GM18505 (cell line): ENCODE measurements at regions not wholly inside any gene's neighbourhood (a gene's known extent, or its start where the extent isn't known, plus 50 kb on each side); places are given as distances from the start of the nearest gene placed in this dataset.

Experiments used
- ATAC-seq: cut with Tn5 transposase; IDR thresholded peaks from one replicate; pipeline ENCODE4 v1.9.1; 2021; ENCODE audit not compliant: unreplicated experiment
- POLR2A ChIP-seq: IDR thresholded peaks from 4 replicates; pipeline ENCODE4 v1.6.1; 2011; ENCODE audit warnings: borderline replicate concordance; ENCODE audit not compliant: insufficient read depth, insufficient read length; ENCODE audit errors: extremely low read depth

DNA sequence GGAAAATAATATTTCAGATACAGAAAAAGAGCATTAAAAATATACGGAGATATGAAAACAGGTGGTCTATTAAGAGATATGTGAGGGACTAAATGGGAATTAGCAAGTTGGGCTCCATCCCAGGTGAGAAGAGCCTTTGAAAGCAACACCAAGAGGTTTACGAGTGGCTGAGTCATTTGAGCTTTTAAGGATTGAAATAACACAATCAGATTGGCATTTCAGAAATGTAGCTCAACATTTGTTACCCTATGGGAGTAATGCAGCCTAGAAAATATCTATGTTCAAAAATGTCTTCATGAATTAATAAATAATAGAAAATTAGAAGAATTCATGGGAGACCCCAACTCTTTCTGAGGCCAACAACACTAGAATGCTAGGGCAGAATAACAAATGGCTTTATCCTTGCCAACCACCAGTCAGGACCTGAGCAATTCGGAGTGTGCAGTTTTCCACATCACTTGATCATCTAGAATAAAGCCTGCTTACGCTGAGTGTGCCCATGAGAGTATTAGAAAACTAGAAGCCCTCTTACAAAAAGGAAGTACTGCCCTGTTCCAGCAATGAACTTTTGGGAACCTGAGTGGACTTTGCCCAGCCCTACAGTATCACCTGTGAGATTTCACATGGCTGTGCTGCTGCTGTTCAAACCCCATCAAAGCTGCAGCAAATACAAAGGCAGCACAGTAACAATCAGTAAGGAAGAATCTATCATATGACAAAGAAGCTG, 538.0 kb upstream of the CAMK1G start:
- no peak for ATAC-seq
- TF ChIP-seq POLR2A: no peak

DNA sequence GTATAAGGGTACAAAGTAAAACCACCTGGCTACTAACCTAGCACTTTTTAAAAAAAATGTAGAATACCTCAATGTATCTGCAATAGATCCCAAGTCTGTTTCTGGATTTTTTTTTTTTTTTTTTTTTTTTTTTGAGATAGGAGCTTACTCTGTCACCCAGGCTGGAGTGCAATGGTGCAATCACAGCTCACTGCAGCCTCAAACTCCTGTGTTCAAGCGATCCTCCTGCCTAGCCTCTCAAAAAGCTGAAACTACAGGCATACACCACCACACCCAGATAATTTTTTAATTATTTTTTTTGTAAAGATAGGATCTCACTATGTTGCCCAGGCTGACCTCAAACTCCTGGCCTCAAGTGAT, 537.5 kb upstream of the CAMK1G start:
- TF ChIP-seq POLR2A: no peak
- ATAC-seq: no peak

DNA sequence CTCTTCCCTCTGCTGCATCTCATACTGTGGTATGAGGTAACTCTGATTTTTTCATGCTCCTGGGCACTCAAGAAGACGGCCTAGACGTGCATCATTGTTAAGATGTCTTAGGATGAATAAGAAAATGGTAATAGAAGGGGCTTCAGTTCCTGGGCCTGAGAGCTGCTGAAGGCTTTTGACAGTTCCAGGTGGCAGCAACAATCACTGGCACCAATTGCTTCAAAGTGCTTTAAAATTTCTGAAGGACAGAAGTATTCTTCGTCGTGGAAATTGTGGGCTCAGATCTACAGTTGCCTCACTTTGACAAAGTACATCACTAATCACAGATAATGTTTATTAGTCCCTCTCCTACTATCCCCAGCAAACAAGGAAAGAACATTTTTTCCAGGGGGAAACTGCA, 536.6 kb upstream of the CAMK1G start:
- TF ChIP-seq POLR2A: no peak
- ATAC-seq: no peak

DNA sequence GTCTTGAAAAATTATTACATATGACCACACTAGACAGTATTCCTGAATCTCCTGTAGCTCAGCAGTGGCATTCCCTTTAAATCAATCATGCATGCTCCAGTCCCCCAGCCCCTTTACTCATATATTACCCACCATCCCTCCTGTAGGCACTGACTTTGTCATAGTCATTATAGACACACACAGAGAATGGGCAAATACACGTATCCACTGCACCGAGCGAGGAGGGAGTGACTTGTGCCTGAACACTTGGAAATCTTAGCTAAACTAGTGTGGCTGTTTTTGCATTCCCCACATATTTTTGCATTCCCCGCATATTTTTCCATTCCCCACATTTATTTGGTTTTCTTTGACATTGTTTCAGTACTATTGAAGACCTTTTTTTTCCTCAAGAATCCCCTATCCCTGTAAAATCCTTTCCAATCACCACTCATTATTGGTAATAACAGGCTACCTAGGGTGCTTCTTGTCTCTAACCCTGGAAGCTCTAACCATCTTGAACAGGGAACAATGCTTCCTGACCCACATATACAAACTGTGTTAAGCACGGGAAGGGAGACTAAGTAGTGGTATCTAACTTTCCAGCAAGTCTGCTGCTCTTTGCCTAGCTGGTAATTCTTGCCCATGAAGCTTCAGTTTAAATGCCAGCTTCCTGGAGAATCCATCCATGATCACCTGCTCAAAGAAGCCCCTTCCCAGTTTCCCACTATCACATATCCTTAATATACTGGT, 534.4 kb upstream of the CAMK1G start:
- no peak for ATAC-seq

DNA sequence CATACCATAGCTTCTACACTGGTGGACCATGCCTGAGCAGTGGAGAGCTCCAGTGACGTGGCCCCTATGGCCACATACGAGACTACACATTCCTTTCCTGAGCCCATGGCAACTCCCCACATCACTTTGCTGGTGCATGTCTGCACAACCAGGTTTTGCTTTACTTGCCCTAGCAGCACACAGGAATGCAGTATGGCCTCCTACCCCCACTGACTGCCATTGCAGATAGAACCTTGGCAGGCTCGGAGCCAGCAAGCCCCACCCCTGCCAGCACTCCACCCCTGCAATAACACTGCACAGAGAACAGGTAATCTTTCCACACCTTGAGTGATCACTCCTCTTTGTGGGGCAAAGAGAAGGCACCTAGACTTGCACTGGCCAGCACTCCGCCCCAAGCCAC, 531.9 kb upstream of the CAMK1G start:
- no peak for ATAC-seq
- no peak for TF ChIP-seq POLR2A

More for the DNA sequence above, 534.4 kb upstream of the CAMK1G start:
- no peak for TF ChIP-seq POLR2A

DNA sequence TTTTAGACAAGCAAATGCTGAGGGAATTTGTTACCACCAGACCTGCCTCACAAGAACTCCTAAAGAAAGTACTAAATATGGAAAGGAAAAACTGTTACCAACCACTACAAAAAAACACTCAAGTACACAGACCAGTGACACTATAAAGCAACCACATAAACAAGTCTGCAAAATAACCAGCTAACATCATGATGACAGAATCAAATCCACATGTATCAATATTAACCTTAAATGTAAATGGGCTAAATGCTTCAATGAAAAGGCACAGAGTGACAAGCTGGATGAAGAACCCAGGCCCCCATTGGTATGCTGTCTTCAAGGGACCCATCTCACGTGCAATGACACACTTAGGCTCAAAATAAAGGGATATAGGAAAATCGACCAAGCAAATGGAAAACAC, 529.9 kb upstream of the CAMK1G start:
- ATAC-seq: no peak
- TF ChIP-seq POLR2A: no peak

DNA sequence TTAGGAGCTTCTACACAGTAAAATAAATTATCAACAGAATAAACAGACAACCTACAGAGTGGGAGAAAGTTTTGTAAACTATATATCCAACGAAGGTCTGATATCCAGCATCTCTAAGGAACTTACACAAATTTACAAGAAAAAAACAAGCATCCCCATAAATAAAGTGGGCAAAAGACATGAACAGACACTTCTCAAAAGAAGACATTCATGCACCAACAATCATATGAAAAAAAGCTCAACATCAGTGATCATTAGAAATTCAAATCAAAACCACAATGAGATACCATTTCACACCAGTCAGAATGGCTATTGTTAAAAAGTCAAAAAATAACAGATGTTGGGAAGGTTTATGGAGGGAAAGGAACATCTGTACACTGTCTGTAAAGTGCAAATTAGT, 526.4 kb upstream of the CAMK1G start:
- no peak for ATAC-seq
- no peak for TF ChIP-seq POLR2A

DNA sequence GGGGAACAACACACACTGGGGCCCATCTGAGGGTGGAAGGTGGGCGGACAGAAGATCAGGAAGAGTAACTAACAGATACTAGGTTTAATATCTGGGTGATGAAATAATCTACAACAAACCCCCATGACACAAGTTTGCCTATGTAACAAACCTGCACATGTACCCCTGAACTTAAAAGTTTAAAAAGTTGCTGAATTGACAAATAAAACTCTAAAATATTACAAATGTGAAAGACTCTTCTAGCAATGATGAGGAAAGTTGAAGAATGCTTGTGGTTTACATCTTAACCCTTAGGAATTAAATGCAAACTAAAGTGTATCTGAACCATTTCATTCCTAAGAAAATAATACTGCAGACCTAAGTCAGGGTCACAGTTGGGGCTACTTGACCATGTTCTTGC, 525.6 kb upstream of the CAMK1G start:
- TF ChIP-seq POLR2A: no peak
- ATAC-seq: no peak

DNA sequence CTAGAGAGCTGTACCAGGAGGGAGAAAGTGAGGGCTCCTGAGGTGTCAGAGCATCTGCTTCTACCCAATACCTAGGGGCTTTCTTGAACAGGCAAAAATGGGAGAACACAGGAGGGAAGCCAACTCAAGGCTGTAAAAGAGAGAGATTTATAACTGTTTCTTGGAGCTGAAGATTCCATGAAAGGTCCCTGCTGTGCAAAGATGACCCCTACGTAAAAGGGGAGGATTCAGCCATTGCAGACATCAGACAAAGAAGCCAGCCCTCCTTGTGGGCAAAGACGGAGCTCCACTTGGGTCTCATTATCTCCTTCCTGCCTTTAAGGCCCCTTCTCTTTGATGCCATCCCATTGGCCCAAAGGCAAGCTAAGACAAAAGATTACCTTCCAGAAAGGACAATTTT, 524.1 kb upstream of the CAMK1G start:
- no peak for ATAC-seq
- TF ChIP-seq POLR2A: no peak

DNA sequence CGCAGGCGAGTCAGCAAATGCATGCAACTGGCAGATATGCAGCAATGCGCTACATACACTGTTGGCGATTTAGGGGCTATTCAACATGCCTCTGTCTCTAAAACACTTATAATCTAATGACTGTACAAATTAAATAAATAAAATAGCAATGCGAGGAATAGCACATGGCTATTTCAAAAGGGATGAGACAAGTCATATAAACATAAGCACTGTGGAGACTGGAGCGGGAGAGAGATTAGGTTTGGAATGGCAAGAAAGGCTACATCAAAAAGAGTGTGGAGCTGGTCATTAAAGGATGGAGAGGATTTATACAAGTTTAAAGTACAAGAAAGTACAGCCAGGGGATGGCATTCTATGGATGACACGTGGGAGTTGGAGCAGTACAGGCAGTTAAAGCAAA, 523.5 kb upstream of the CAMK1G start:
- TF ChIP-seq POLR2A: no peak
- ATAC-seq: no peak

DNA sequence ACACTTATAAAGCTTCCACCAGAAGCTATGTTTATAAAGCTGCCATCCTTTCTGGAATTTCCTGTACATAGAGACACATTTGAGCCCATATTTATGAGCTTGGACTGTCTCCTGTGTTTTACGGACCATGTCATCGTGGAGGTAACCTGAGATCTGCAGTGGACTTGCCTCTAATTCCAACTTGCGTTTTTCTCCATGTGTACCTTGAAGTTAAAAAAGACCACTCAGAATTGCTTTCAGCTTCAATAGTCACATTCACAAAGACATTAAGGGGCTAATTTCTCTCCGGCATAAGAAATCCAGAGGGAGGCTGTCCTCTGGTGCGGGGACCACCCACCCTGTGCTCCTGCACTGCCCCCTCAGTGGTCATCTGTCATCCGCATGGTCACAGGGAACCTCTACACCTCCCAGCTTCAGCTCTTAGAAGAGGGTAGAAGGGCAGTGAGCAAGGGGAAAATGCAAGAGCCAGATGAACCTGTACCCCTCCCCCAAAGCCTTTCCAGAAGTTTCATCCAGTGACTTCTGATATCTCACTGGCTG, 521.4 kb upstream of the CAMK1G start:
- no peak for TF ChIP-seq POLR2A

DNA sequence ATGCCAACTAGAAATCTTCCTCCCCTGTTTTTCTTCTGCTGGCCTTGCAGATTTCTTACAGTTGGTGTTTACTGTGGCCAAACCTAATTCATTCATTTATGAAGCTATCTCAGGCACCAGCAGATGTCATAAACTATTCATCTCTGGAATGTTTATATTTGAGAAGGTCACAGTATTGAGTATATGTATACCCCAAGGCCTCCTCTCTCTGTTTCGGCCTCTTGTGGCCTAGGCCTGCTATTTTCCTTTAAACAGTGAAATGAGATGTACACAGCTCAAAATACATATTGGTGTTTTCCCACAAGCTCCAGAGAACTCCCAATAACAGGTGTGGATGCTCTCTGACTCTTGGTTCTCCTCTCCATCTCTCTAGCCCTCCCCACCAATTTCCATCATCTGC, 520.7 kb upstream of the CAMK1G start:
- ATAC-seq: no peak
- TF ChIP-seq POLR2A: no peak

More for the DNA sequence above, 521.4 kb upstream of the CAMK1G start:
- ATAC-seq: no peak

DNA sequence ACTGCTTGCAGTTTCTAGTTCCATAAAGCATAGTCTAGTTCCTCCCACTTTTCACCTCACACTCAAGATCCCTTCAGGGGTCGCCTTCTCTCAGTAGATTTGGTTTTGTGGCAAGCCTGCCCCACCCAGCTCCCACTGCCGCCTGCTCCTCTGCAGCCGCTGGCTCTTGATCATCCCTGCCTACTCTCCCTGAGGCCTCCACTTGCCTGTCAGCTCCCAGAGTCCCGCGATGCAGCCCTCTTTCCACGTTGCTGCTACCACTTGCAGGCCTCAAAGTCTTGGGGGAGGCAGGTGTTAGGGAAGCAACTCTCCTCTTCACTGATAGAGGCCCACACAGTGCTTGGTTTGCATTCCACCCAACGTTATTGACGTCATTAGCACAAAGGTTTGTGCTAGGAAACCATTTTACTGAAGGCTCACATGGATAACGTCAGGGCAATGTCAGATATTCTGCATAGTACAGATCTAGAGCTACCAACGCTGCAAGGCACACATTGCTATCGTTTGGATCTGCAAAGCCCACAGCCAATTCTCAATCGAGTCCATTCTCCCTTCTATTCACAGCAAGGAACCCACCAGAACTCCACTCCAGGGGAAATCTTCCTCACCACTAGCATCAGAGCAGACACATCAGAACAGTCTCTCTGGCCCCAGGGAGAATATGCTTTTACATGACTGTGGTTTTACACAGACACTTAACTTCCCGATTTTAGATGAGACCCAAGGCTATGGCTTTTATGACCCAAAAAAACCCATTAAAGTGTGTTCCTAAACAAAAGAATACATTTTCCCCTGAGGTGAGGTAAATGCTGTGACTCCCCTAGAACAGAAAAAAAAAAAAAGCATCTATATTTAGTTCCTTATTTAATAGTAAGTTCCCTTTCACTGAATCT, 519.5 kb upstream of the CAMK1G start:
- TF ChIP-seq POLR2A: no peak
- no peak for ATAC-seq
